ENCODE measurements at regions not wholly inside any gene's neighbourhood (a gene's known extent, or its start where the extent isn't known, plus 50 kb on each side); places are given as distances from the start of the nearest gene placed in this dataset.

DNA sequence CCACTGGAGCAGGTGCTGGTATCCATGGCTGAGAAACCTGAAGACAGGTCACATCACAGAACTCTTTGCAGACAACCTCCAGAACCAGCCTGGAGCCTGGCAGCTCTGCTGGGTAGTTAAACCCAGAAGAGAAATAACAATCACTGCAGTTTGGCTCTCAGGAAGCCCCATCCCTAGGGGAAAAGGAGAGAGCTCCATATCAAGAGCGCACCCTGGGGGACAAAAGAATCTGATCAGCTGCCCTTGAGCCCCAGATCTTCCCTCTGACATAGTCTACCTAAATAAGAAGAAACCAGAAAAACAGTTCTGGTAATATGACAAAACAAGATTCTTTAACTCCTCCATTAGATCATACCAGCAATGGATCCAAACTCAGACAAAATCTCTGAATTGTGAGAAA is 823.2 kb upstream of the FRG1 start:
- TF ChIP-seq, protein P1, sequence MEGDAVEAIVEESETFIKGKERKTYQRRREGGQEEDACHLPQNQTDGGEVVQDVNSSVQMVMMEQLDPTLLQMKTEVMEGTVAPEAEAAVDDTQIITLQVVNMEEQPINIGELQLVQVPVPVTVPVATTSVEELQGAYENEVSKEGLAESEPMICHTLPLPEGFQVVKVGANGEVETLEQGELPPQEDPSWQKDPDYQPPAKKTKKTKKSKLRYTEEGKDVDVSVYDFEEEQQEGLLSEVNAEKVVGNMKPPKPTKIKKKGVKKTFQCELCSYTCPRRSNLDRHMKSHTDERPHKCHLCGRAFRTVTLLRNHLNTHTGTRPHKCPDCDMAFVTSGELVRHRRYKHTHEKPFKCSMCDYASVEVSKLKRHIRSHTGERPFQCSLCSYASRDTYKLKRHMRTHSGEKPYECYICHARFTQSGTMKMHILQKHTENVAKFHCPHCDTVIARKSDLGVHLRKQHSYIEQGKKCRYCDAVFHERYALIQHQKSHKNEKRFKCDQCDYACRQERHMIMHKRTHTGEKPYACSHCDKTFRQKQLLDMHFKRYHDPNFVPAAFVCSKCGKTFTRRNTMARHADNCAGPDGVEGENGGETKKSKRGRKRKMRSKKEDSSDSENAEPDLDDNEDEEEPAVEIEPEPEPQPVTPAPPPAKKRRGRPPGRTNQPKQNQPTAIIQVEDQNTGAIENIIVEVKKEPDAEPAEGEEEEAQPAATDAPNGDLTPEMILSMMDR (IDR thresholded peaks at IDR 0.05): no peak
- no peak for TF ChIP-seq POLR2A (IDR thresholded peaks at IDR 0.05)
